PC-3 (cell line): ENCODE measurements at regions not wholly inside any gene's neighbourhood (a gene's known extent, or its start where the extent isn't known, plus 50 kb on each side); places are given as distances from the start of the nearest gene placed in this dataset.

Experiments
- EZH2 ChIP-seq: fragments of 300-600 bp; sonication (generic); IDR thresholded peaks from one replicate; pipeline ENCODE4 v1.6.1; 2017; ENCODE audit warnings: antibody characterized with exemption, mild to moderate bottlenecking, low read length; ENCODE audit not compliant: unreplicated experiment
- TF ChIP-seq, protein P1 (sequence below): fragments of 300-600 bp; sonication (generic); conservative IDR thresholded peaks from 2 replicates; pipeline ENCODE4 v1.5.1; 2017; ENCODE audit warnings: antibody characterized with exemption, low read depth, mild to moderate bottlenecking, low read length

GRCh38 chr12:34342048-34342447 lies 319.8 kb downstream of the ALG10 start:
- TF ChIP-seq EZH2 = no peak
- TF ChIP-seq, protein P1, sequence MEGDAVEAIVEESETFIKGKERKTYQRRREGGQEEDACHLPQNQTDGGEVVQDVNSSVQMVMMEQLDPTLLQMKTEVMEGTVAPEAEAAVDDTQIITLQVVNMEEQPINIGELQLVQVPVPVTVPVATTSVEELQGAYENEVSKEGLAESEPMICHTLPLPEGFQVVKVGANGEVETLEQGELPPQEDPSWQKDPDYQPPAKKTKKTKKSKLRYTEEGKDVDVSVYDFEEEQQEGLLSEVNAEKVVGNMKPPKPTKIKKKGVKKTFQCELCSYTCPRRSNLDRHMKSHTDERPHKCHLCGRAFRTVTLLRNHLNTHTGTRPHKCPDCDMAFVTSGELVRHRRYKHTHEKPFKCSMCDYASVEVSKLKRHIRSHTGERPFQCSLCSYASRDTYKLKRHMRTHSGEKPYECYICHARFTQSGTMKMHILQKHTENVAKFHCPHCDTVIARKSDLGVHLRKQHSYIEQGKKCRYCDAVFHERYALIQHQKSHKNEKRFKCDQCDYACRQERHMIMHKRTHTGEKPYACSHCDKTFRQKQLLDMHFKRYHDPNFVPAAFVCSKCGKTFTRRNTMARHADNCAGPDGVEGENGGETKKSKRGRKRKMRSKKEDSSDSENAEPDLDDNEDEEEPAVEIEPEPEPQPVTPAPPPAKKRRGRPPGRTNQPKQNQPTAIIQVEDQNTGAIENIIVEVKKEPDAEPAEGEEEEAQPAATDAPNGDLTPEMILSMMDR = no peak
